ENCODE measurements at regions not wholly inside any gene's neighbourhood (a gene's known extent, or its start where the extent isn't known, plus 50 kb on each side); places are given as distances from the start of the nearest gene placed in this dataset.
A peak's percentile ranks its signal among the peaks of the same experiment; 100 is the strongest.
"Not testable (repeated sequence)": the region's sequence is repeated elsewhere in the genome, so short reads cannot be mapped to it uniquely, and the experiment has no call there.

GRCh38 chr16:6708576-6709215 lies 623.9 kb upstream of the RBFOX1 start:
- DNase-seq, result no peak

DNA sequence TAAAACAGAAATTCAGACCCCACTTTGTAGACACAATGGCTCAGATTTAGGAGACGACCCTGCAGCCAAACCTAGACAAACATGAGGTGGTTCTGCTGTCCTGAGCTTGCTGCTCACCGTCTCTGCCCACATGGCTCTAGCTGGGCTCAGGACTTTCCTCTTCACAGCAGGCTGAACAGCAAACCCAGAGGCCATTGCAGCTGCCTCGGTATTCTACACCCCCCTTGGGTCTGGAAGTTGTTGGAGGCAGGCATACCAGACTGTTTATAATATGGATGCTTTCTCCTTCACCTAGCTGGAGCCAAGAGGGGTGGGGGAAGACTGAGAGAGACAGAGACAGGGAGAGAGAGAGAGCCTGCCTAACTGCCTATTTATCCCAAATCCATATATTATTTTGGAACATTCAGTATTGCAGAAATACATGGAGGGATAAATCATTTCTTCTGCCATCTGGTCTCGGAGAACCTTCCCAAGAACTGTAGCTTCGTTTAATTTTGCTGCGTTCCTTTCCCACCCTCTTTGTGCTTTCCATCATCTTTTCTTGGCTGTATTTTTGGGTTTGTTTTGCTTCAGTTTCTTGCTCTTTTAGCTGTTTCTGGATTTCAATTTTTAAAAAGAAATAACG lies 628.2 kb upstream of the RBFOX1 start:
- DNase-seq, result no peak

- DNase-seq, result no peak
These were observed 631.5 kb upstream of the RBFOX1 start for GRCh38 chr16:6701096-6701495.

DNA sequence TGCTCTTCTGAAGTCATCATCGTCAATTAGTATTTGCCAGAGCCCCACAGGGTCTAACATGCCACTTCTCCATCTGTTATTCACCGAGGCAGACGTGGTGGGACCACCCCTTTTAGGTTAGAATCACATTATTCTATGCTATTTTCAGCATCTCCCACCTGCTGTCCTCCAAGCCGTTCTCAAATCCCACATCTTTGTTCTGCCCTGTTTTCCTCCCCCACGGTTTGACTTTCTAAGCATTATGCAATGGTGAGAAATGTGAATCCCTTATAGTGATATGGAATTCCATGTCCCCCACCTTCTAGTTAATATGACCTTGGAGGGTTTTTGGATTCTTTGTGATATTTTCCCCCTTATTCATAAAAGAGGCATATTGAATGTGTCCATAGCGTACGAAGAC lies 634.1 kb upstream of the RBFOX1 start:
- no peak for DNase-seq

GRCh38 chr16:6695666-6696065 lies 637.0 kb upstream of the RBFOX1 start:
- DNase-seq, result no peak

- DNase-seq, result no peak
These were observed 638.0 kb upstream of the RBFOX1 start for GRCh38 chr16:6694636-6695035.

DNA sequence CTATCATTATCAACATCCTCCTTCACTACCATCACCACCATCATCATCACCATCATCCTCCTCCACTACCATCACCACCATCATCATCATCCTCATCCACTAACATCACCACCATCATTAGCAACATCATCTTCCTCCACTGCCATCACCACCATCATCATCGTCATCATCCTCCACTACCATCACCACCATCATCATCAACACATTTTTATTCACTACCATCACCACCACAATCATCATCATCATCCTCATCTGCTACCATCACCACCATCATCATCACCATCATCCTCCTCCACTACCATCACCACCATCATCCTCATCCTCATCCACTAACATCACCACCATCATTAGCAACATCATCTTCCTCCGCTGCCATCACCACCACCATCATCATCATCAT lies 639.2 kb upstream of the RBFOX1 start:
- DNase-seq, result not testable (repeated sequence)

- no peak for DNase-seq
These were observed 639.8 kb upstream of the RBFOX1 start for GRCh38 chr16:6692874-6693273.

GRCh38 chr16:6690741-6691140 lies 641.9 kb upstream of the RBFOX1 start:
- no peak for DNase-seq

DNA sequence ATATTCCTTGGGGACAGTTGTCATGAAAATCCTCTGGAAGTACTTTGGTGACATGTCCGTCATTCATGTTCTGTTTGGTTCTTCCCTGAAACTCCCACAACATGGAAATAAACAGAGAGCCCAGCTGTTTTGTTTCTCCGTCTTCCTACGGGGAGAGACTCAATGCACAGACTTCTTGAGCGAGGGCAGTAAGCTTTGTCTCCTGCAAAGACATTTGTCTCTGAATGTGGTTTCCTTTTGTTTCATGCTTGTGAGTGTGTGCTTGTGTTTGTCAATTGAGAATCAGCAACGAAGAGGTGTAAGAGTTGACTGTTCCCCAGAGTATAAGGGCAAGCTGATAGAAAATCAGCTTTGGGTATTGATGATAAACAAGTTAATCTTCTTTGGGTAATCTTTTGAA lies 643.0 kb upstream of the RBFOX1 start:
- DNase-seq, result no peak

DNA sequence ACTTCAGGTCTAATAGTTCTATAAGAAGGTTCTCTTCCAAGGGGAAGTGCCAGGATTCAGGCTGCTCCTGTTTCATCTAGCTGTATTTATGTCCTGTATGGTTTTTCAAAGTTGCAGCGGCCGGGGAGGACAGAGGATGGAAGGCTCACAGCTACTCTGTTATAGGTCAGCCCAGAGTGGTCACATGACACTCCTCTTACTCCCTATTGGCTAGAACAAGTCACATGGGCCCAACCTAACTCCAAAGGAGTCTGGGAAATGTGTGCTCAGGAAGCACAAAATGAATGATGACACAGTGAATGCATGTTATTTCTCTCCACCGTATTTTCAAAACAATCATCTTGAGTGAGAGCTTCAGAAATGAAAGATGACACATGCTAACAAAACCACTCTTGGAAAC lies 645.1 kb upstream of the RBFOX1 start:
- no peak for DNase-seq

- DNase-seq, result peak; percentile 40
These were observed 648.5 kb upstream of the RBFOX1 start for GRCh38 chr16:6684076-6684673.

DNA sequence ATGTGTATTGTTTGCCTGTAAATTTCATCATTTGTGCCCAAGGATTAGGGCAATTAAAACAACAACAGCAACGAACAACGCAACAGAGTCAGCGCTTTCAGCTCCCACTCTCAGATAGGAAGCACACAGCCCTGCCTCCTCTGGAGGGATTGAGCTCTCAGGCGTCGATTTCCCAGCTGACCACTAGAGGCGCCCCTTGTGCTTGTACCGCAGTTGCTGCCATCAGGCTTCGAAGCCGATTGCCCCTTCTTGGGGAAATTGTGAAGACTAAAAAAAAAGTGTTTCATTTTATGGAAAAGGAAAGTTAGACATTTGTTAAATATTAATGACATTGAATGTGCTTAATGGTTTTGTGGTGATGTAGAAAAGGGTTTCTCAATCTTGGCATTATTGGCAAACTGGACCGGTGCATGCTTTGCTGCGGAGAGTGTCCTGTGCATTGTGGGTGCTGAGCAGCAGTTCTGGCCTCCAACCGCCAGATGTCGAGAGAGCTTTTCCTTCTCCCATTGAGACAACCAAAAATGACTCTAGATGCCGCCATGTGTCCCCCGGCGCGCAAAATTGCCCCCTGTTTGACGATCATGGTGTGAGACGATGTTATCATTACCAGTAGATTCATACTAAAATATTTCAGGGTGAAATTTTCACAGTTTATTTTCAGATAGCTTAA lies 650.4 kb upstream of the RBFOX1 start:
- DNase-seq, result peak; percentile 1

GRCh38 chr16:6678586-6678985 lies 654.1 kb upstream of the RBFOX1 start:
- DNase-seq, result no peak

DNA sequence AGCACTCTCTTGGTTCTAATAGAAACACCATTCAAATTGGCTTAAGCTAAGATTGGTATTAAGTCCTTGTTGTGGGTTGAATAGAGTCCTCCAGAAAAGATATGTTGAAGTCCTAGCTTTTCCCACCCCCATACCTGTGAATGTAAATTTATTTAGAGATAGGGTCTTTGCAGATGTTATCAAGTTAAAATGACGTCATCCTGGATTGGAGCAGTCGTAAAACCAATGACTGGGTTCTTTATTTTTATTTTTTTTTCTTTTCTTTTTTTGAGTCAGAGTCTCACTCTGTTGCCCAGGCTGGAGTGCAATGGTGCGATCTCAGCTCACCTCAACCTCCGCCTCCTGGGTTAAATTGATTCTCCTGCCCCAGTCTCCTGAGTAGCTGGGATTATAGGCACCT lies 658.6 kb upstream of the RBFOX1 start:
- DNase-seq, result no peak

DNA sequence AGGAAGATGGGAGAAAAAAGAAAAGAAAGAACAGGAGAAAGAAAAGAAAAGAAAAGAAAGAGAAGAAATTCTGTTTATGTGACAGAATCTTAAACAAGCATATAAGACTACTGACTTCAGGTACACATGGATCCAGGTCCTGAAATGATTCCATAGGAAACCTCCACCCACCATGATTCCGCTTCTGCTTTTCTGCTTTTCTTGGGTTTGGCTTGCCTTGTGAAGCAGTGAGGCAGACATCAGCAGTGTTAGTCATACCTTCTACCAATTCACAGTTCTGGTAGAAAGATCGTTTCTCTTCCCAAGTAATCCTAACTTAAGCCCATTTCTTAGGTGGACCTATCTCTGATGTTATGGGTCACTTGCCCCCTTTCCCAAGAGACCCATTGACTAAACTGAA lies 660.1 kb upstream of the RBFOX1 start:
- DNase-seq, result no peak

GRCh38 chr16:6667393-6667792 lies 665.3 kb upstream of the RBFOX1 start:
- DNase-seq, result no peak

DNA sequence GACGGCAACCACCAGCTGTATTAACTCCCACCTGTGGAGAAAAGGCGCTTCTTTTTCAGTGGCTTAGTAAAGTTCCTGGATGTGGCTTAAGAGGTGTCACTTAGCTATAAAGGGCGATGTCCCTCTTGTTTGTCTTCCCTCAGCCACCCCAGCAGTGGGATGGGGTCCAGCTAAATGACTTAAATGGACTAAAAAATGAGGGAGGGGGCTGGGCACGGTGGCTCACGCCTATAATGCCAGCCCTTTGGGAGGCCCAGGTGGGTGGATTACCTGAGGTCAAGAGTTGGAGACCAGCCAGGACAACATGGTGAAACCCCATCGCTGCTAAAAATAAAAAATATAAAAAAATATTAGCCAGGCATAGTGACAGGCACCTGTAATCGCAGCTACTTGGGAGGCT lies 667.5 kb upstream of the RBFOX1 start:
- DNase-seq, result no peak

- DNase-seq, result no peak
These were observed 669.0 kb upstream of the RBFOX1 start for GRCh38 chr16:6663668-6664067.

DNA sequence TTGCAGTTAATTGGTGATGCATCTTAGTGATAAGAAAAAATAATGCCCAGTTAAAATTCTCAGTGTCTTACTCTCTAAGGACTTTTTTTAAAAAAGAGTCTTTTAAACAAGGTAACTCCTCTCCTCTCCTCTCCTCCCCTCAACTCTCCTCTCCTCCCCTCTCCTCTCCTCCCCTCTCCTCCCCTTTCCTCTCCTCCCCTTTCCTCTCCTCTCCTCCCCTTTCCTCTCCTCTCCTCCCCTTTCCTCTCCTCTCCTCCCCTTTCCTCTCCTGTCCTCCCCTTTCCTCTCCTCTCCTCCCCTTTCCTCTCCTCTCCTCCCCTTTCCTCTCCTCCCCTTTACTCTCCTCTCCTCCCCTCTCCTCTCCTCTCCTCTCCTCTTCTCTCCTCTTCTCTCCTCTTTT lies 675.9 kb upstream of the RBFOX1 start:
- no peak for DNase-seq

DNA sequence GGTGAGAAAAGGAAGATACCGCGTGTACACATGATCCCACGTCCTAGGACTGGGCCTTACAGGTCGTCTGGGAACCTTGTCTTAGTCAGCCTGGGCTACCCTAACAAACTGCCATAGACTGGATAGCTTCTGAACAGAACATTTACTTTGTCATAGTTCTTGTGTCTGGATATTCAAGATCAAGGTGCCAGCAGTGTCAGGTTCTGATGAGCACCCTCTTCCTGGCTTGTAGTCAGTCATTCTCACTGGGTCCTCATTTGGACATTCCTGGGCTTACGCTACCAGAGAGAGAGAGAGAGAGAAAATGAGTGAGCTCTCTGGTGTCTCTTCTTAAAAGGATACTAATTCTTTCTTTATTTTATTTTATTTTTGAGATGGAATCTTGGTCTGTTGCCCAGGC lies 685.8 kb upstream of the RBFOX1 start:
- DNase-seq, result no peak

DNA sequence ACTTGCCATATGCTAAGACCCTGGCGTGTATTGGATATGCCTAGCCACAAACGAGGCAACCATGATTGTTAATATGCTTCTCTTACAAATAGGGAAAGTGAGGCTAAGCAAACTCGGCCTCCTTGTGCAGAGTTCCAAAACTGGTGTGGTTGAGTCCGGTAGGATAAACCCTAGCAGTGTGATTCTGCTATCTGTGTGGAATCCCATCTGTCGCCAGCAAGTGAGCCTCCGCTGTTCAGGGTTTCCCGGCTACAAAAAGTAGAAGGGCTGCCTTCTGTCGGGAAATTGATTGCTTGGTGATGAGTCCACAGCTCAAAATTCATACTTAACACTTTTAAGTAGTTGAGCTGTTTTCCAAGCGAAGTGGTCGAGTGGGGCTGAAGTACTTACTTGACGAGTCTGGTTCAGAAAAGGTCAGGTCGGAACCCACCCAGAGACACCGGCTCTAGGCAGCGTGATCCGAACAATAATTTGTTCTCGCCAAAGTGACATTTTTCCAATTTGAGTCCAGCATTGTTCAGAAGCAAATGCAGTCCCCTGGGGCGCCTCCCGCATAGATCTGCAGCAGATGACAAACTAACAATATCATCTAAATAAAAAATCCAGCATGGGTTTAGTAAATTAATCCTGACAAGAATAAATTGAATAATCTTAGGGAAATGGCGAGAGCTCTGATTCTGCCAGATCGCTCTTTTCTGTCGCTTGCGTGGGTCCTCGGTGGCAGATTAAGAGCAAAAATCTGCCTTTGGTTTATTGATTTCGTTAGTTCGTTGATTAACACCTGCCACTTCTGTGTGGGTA lies 686.7 kb upstream of the RBFOX1 start:
- DNase-seq, result no peak

DNA sequence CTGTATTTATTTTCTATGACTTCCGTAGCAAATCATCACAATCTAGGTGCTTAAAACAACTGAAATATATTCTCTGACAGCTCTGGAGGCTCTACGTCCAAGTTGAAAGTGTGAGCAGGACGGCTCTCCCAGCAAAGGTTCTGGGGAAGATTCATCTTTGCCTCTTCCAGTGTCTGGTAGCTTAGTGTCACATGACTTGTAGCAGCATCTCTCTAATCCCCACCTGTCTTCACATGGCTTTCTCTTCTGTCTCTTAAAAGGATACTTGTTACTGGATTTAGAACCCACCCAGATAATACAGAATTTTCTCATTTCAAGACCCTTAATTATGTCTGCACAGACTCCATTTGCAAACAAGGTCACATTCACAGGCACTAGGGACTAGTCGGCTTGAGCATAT lies 687.7 kb upstream of the RBFOX1 start:
- no peak for DNase-seq

Measured in NCI-H526 treated with DMSO at 0.1 percent for 48 hours (cell line).